GM18502 (cell line): ENCODE measurements at regions not wholly inside any gene's neighbourhood (a gene's known extent, or its start where the extent isn't known, plus 50 kb on each side); places are given as distances from the start of the nearest gene placed in this dataset.
A peak's percentile ranks its signal among the peaks of the same experiment; 100 is the strongest.
"Not testable (repeated sequence)": the region's sequence is repeated elsewhere in the genome, so short reads cannot be mapped to it uniquely, and the experiment has no call there.

Experiments
- ATAC-seq: cut with Tn5 transposase; IDR thresholded peaks from one replicate; pipeline ENCODE4 v1.9.1; 2021; ENCODE audit warnings: mild to moderate bottlenecking; ENCODE audit not compliant: unreplicated experiment, poor library complexity

GRCh38 chr10:26952094-26952493, 91.3 kb upstream of the ABI1 start:
- no peak for ATAC-seq

- no peak for ATAC-seq
Measured at GRCh38 chr10:26951650-26952049, 90.9 kb upstream of the ABI1 start.

- ATAC-seq, result peak; percentile 47
Measured at GRCh38 chr10:26950934-26951333, 90.2 kb upstream of the ABI1 start.

GRCh38 chr10:26946102-26946811, 85.5 kb upstream of the ABI1 start:
- no peak for ATAC-seq

GRCh38 chr10:26944261-26944882, 83.6 kb upstream of the ABI1 start:
- no peak for ATAC-seq

- no peak for ATAC-seq
Measured at GRCh38 chr10:26939962-26940354, 79.2 kb upstream of the ABI1 start.

- no peak for ATAC-seq
Measured at GRCh38 chr10:26939290-26939961, 78.7 kb upstream of the ABI1 start.

GRCh38 chr10:26938578-26938977, 77.8 kb upstream of the ABI1 start:
- ATAC-seq, result no peak

- no peak for ATAC-seq
Measured at GRCh38 chr10:26937371-26937770, 76.6 kb upstream of the ABI1 start.

GRCh38 chr10:26934190-26934589, 73.4 kb upstream of the ABI1 start:
- not testable (repeated sequence) for ATAC-seq

- ATAC-seq, result no peak
Measured at GRCh38 chr10:26932576-26932975, 71.8 kb upstream of the ABI1 start.

GRCh38 chr10:26931223-26931622, 70.5 kb upstream of the ABI1 start:
- ATAC-seq, result peak; percentile 94

GRCh38 chr10:26922824-26923223, 62.1 kb upstream of the ABI1 start:
- ATAC-seq, result not testable (repeated sequence)

GRCh38 chr10:26919156-26919860, 58.5 kb upstream of the ABI1 start:
- not testable (repeated sequence) for ATAC-seq

GRCh38 chr10:26914898-26915297, 54.1 kb upstream of the ABI1 start:
- no peak for ATAC-seq

GRCh38 chr10:26911811-26912461, 51.2 kb upstream of the ABI1 start:
- peak; percentile 75 for ATAC-seq
